ENCODE measurements at regions not wholly inside any gene's neighbourhood (a gene's known extent, or its start where the extent isn't known, plus 50 kb on each side); places are given as distances from the start of the nearest gene placed in this dataset.

DNA sequence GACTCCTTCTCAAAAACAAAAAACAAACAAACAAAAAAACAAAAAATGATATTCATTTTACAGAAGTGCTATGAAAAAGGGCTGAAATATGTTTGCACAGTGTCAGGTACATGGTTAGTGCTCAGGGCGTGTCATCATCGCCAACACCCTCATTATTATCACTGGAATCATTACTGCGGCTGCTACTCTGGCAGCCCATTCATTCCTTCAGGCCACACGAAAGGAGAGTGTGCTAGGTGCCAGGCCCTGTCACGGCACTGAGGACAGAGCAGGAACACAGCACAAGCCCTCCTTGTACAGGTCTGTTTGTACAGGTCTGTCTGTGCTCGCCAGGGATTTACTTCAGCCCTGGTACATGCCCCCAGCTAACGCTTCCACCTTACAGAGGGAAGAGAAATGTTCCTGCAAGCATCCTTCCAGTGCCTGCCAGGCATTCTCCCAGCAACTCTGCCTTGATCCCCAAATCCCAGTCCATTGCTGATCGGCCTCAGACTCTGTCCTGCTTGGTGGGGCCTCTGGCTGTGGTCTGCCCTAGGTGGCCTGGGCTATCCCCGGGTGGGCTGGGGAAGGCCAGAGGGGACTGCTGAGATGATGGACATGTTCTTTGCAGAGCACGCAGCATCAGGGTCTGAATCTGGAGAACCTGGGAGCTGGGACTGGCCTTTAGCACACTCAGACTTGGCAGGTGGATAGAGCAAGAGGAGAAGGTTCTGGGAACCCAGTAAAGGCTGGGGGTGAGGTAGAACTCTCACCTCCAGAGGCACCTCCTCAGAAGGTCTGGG lies 210.7 kb downstream of the URI1 start:
- no peak for DNase-seq (ENCODE audit: low read depth in 2 of 2)

DNA sequence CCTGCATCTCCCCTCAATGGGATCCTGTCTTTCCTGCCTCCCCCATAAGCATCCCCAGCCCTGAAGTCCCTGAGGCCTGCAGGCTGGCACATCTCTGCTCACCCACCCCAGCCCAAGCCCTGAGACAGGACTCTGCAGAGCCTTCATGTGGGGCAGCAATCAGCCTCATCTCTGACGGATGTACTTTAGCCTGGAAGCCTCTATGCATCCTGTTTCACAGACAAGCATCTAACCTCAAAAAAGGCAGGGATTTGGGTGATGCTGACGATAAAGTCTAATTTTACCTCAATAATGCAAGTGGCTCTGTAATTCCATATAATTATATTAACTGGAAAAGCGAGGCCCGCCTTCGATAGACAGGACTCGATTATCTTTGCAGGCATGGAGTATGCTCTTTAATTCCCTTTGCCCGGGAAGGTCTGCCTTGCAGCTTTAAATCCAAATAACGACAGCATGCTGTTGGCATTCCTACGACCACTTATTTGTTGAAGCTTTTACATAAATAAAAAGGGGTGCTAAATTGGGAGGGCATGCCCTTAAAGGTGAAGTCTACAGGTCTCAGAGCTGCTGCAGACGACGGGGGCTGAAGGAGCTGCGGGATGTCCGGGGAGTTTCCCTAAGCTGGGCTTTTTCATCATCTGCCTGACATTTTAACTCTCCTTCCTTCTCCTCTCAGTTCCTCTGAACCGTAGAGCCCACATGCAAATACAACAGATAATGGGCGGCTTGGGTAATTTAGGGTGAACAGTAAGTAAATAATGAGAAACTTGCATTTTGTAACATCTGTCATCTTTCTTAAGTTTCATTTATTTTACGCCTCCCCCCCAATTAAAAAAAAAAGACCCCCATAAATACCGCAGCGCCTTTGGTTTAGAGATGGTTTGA lies 211.5 kb downstream of the URI1 start:
- DNase-seq (ENCODE audit: low read depth in 2 of 2), result no peak

DNA sequence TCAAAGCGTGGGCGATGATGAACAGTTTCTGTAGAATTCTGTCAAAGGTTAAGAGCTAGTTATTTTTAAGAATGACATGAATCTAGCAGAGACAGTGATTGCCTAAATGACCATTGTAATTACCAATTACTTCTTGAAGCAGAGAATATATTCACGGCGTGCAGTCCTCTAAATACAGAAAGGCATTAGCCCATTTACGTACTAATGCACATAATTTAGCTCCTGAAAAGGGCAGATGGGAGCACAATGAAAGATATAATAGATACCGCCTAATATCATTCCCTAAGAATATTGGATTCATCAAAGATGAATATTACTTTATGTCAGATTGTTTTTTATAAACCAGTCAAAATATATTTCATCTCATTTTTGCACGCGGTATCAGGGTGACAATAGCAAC lies 212.4 kb downstream of the URI1 start:
- no peak for DNase-seq (ENCODE audit: low read depth in 2 of 2)

- DNase-seq (ENCODE audit: low read depth in 2 of 2), result no peak
Observed at GRCh38 chr19:30155381-30156200, 213.6 kb downstream of the URI1 start.

- DNase-seq (ENCODE audit: low read depth in 2 of 2), result no peak
Observed at GRCh38 chr19:30156646-30157045, 214.6 kb downstream of the URI1 start.

GRCh38 chr19:30158067-30158892 lies 213.9 kb upstream of the ZNF536 start:
- DNase-seq (ENCODE audit: low read depth in 2 of 2), result no peak

GRCh38 chr19:30158893-30159245 lies 213.3 kb upstream of the ZNF536 start:
- DNase-seq (ENCODE audit: low read depth in 2 of 2), result no peak

DNA sequence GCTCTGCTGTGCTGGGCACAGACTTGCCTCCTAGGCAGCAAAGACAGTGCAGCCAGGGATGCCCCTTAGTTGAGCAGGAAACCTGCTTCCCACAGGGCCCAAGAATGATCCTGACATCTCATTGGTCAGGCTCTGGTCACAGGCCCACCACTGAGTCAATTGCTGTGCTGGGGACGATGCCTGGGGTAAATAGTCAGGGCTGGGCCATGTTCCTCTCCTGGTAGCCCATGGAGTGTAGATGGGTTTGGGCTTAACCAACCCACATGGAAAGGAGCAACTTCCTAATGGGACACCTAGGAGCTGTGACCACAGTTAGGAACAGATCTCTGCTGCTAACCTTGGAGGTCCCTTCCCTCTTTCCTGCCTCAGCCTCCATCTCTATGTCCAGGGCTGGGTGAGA lies 212.5 kb upstream of the ZNF536 start:
- DNase-seq (ENCODE audit: low read depth in 2 of 2), result no peak

DNA sequence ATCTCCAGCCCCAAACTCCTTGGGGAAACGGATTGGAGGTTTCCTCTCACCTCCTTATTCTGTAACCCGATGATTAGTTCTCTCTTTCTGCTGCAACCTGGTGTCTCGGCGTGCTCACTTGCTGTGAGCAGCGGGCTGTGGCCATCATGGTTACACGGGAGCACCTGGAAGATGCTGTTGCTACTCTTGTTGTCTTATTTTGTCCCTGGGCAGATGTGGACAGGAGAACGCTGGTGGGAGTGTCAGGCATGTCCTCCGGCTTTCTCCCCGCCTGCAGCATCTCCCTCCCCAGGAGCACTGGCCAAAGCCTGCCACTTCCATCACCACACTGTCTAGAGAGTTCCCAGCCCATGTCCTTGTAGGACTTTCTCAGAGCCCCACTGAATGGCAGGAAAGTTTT lies 211.8 kb upstream of the ZNF536 start:
- no peak for DNase-seq (ENCODE audit: low read depth in 2 of 2)

DNA sequence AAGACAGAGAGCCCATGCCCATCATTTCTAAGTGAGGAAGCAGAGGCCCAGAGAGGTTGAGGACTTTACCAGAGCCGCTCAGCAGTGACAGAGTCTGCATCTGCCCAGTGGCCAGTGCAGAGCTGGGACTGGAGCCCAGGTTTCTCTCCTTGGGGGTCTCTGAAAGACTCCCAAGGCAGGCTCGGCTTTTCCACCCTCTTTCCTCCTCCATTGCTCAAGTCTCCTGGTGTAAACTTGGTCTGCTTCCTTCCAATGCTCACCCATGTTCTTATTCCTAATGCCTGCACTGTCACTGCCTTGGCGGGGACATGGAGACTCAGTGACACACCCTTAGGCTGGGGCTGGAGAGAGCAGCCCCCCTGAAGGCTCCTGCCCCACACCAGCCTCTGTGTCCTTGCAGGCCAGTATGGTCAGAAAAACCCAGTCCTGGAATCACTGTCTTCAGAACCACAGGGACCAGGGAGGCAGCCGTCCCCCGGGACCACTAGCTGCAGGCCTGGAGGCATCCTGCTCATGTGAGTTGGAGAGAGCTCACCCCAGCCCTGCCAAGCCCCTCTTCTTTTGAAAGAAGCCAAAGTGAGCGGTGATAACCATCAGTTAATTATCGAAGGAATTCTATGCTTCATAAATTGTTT lies 211.0 kb upstream of the ZNF536 start:
- DNase-seq (ENCODE audit: low read depth in 2 of 2), result no peak

GRCh38 chr19:30161770-30162169 lies 210.4 kb upstream of the ZNF536 start:
- DNase-seq (ENCODE audit: low read depth in 2 of 2), result no peak

GRCh38 chr19:30162718-30163117 lies 209.5 kb upstream of the ZNF536 start:
- no peak for DNase-seq (ENCODE audit: low read depth in 2 of 2)

- DNase-seq (ENCODE audit: low read depth in 2 of 2), result no peak
Observed at GRCh38 chr19:30163663-30164062, 208.5 kb upstream of the ZNF536 start.

- DNase-seq (ENCODE audit: low read depth in 2 of 2), result no peak
Observed at GRCh38 chr19:30165228-30165813, 206.9 kb upstream of the ZNF536 start.

- DNase-seq (ENCODE audit: low read depth in 2 of 2), result no peak
Observed at GRCh38 chr19:30167206-30167868, 204.8 kb upstream of the ZNF536 start.

DNA sequence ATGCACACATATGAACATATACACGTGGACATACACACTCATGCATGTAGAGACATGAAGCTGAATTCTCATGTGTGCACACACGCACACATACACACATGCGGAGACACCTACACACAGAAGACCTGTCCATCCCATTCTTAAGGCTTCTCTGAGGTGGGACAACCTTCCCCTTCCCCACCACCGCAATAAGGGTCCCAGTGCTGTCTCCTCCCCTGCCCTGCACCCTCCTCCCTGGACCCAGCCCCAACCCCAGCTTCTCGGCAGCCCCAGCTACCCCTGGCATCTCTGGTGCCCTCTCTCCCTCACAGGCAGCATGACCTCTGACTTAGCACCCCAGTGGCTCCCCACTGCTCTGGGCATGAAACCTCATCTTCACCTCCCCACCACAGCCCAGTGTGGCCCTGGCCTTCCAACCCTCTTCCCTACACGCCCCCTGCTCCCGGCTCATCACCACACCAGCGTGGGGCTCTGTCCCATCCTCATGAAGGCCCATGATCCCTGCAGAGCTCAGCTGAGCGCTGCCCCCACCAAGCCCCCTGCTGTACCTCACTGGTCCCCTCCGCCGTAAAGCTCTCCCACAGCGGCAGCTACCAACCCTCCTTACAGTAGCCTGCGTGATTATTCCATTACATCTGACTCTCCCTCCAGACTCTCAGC lies 204.1 kb upstream of the ZNF536 start:
- no peak for DNase-seq (ENCODE audit: low read depth in 2 of 2)

DNA sequence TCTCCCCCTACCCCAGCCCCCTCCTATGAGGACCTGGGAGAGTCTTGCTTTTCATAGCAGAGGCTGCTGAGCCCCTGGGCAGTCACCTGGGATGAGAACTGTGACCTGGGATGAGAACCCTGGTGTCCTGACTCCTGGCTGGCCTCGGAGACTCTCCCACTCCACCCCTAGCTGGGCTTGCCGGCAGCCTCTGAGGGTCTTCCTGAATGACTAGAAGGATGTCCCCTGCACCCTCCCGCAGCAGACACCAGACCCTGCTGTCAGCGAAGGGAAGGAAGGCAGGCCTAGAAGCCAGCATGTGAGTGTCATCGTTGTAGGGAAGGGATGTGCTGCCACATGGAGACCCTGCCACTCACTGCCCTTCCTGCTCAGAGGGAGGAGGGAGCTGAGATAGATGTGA lies 203.4 kb upstream of the ZNF536 start:
- DNase-seq (ENCODE audit: low read depth in 2 of 2), result no peak

DNA sequence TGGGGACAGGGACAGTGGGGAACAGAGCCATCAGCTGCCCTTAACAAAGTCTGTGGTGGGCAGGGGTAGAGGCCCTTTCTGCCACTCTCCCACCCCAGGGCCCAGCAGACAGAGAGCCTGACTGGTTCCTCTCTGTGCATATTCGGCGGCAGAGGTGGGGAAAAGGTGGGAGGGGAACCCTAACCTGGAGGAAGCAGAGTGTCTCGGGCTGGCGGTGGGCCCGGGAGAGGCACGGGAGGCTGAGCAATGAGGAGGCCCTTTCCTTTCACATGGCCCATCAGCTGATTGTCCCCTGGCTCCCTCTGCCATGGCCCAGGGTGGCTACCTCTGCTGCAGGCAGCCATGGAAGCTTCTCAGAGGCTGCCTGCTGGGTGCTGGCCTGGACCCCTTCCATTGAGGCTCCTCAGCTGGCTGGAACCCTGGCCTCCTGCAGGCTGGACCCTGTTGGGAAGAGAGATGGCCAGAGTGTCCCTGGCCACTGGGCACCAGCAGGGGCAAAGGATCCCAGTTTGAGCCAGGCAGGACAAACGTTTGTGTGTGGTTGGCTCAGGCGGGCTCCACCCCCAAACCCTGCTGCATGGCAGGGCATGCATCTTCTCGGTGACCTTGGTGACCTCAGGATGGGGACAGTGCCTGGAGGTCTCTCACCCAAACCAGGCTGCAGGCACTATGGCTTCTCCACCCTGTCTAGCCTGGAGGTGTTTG lies 202.8 kb upstream of the ZNF536 start:
- no peak for DNase-seq (ENCODE audit: low read depth in 2 of 2)

- no peak for DNase-seq (ENCODE audit: low read depth in 2 of 2)
Observed at GRCh38 chr19:30170081-30170480, 202.1 kb upstream of the ZNF536 start.

Measured in fibroblast of skin of left biceps (primary cell).